GM10266 (cell line): ENCODE measurements at regions not wholly inside any gene's neighbourhood (a gene's known extent, or its start where the extent isn't known, plus 50 kb on each side); places are given as distances from the start of the nearest gene placed in this dataset.

Experiments used
- DNase-seq: peaks from one replicate; pipeline ENCODE4 v3.0.0; 2012; ENCODE audit errors: extremely low spot score
- TF ChIP-seq, protein P1 (sequence below): IDR thresholded peaks from 2 replicates; pipeline ENCODE4 v1.5.1; 2012; ENCODE audit warnings: mild to moderate bottlenecking, low read depth; ENCODE audit not compliant: control insufficient read depth, insufficient read depth; ENCODE audit errors: missing control alignments

DNA sequence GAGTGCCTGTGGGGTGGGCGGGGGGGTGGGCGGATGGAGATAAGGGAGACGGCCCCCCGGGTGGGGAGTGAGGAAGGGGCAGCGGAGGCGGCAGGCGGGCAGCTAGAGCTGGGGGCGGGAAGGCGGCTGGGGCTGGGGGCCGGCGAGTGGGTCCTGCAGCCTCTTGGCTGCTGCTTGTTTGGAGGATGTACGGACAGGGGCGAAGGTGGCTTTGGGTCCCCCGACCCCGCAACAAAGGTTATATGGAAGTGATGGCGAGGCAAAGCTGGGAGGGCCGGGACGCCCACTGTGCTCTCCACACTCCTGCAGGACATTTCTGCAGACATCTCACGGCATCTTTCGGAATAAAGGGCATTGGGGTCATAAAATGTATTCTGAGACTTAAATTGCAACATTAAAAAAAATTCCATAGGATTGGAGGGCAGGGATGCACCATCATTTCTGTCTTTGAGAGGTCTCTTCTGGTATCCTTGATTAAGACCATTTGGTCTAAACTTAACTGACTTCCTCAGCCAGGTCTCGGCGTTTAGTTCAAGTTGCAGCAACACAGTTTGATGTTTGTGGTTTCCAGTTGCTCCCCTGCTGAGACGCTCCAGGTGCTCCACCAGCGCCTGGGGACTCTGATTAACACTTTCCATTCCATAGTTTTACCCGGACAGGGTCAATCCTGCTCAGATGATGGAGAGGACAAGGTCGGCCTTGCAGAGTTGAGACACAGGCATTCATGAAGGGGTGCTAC lies 101.6 kb upstream of the SSBP2 start:
- no peak for DNase-seq
- TF ChIP-seq, protein P1, sequence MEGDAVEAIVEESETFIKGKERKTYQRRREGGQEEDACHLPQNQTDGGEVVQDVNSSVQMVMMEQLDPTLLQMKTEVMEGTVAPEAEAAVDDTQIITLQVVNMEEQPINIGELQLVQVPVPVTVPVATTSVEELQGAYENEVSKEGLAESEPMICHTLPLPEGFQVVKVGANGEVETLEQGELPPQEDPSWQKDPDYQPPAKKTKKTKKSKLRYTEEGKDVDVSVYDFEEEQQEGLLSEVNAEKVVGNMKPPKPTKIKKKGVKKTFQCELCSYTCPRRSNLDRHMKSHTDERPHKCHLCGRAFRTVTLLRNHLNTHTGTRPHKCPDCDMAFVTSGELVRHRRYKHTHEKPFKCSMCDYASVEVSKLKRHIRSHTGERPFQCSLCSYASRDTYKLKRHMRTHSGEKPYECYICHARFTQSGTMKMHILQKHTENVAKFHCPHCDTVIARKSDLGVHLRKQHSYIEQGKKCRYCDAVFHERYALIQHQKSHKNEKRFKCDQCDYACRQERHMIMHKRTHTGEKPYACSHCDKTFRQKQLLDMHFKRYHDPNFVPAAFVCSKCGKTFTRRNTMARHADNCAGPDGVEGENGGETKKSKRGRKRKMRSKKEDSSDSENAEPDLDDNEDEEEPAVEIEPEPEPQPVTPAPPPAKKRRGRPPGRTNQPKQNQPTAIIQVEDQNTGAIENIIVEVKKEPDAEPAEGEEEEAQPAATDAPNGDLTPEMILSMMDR = no peak

DNA sequence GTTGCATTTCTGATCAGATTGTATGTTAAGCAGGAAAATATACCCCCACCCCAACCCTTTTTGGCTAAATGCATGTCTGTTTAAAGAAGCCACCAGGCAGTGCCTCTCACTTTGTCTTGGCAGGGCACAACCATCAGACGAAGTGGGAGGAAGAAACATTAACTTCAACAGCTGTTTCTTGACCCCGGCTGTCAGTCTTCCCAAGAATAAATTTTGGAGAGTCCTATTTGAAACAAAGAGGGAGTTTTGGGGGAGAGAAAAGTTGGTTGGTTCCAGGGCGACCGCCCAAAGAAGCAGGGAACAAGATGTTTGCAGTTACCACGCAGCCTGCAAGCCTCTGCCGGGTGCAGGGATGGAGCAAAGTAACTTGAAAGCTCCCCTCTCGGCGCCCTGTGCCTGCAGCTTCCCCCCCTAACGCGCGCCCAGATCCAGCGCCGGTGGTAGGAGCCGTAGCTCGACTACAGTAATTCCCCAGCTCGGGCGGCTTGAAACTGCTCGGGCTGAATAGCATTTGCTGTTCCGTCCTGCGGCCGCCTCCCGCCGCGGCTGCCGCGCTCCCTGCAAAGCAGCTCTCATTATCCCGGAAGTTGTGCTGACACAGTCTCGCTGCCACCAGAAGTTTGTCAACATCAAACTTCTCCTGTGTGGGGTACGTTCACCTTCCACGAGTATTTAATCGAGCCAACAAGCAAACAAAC lies 100.7 kb upstream of the SSBP2 start:
- DNase-seq = peak; percentile 85
- TF ChIP-seq, protein P1 = no peak

DNA sequence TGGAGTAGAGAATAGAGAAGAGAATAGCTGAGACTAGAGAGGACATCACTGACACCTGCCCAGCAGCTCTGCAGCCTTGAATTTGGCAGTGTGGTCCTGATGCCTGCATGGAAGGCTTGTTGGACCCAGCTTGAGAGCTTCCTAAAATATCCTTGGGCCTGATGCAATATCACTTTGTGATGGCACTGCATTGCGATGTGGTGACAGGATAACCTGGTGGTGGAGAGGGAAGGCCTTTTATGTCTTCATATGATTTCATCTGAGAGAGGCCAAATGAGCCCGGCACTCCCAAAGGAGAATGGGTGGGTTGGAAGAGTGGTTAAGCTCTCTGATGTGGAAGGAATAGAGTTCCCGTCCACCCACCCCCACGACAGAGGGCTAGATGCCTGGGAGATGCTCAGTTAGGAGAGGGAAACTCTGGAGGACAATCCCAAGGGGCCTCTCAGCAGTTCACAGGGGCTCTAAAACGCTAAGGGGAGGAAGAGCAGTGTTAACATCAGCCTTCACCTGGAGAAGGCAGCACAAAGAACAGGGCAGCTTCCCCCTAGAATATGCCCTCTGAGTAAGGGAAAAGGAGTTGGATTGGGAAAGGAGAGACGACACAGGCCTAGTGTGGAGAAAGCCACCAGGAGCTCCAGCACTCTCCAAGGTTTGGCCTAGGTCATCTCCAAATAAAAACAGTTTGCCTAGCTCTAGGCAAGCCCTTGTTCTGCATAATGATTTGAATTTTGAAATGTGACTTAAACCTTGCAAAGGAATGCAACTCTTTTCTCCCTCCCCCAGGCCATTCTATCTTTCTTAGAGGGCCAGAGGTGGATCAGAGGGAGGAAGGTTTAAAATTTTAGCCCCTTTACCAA lies 99.8 kb upstream of the SSBP2 start:
- TF ChIP-seq, protein P1 = no peak
- no peak for DNase-seq

DNA sequence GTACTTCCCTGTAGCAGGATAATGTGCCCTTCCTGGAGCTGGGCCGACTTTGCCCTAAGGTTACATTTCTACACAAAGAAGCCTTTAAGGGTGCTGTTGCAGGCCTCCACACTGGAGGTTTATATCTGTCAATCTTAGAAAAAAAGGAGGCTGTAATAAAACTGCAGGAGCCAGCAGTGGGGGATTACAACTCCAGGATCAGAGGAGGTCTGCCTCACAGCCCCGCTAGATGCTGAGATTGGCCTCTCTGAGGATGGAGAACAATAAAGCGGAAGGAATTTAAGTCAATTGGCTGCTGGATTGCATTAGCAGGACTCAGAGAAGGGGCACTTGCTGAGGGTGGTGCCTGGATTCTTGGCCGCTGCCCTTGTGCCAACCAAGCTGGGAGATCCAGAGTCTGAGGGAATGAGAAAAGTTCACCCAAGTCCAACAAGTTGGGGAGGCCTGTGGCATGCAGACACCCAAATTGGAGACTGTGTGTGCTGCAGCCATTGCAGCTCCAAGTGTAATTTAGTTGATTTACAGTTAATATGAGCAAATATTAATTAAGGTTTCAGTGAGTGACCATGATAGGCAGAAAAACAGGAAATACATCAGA lies 99.0 kb upstream of the SSBP2 start:
- DNase-seq = no peak
- TF ChIP-seq, protein P1 = no peak

DNA sequence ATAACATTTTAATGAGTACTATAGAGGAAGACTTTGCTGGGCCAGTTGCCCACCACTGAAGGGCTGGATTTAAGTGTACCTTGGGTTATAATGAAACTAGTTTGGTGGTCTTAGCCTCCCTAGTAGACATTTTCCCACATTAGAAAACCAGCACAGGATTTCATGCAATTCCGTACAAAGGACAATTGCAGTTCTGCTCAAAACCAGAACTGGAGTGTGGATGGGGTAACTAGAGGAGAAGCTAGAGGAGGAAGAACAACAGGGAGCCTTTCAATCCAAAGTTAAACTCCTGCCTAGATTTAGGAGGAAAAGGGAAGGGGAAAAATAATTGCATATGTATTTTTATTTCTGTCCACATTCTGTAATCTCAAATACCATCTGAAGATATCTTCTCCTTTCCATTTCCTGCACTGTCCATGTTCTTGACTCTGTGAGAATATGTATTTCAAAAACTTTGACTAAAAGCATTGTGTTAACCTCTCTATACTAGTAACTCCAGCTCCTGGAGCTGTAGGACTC lies 97.5 kb upstream of the SSBP2 start:
- DNase-seq = no peak
- TF ChIP-seq, protein P1 = no peak

DNA sequence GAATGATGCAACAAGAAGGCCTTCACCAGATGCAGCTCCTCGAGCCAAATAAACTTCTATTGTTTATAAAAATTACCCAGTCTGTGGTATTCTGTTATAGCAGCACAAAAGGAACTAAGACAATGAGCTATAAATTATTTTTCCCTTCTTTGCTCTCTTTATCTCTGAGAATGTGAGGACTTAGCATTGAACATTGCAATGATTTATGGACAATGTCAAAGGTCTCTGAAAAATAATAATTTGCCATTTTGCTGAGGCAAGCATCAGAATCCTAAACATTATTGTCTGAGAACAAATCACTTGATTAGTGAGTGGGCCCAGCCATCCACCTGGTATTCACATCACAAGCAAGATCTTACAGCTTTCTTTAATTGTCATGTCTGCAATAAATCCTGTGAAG lies 95.4 kb upstream of the SSBP2 start:
- DNase-seq = no peak
- TF ChIP-seq, protein P1 = no peak
